ENCODE measurements at regions not wholly inside any gene's neighbourhood (a gene's known extent, or its start where the extent isn't known, plus 50 kb on each side); places are given as distances from the start of the nearest gene placed in this dataset.

- TF ChIP-seq CTCF (IDR thresholded peaks at IDR 0.05): no peak
- TF ChIP-seq POLR2A (IDR thresholded peaks at IDR 0.05): no peak
Measured at GRCh38 chr5:121279801-121280200, 571.9 kb upstream of the FTMT start.

Data from lower leg skin (tissue), 3 donors.